KMS-11 (cell line): ENCODE measurements at regions not wholly inside any gene's neighbourhood (a gene's known extent, or its start where the extent isn't known, plus 50 kb on each side); places are given as distances from the start of the nearest gene placed in this dataset.

ENCODE experiments used
- H2AFZ ChIP-seq: fragments of 200-600 bp; sonication (generic); 2 replicates; pipeline ENCODE4 v1.6.1; 2016; ENCODE audit warnings: antibody characterized with exemption, mixed run types, low read depth
- H3K27ac ChIP-seq: fragments of 200-600 bp; sonication (generic); 2 replicates; pipeline ENCODE4 v1.6.1; 2016; ENCODE audit warnings: mild to moderate bottlenecking, mixed run types
- H3K27me3 ChIP-seq: fragments of 200-600 bp; sonication (generic); 2 replicates; pipeline ENCODE4 v1.6.1; 2017; ENCODE audit warnings: mild to moderate bottlenecking, low read depth, mixed run types, moderate library complexity; ENCODE audit not compliant: insufficient read depth
- H3K36me3 ChIP-seq: fragments of 200-600 bp; sonication (generic); 2 replicates; pipeline ENCODE4 v1.6.1; 2017; ENCODE audit warnings: mild to moderate bottlenecking, mixed run types; ENCODE audit not compliant: insufficient read depth
- H3K4me1 ChIP-seq: fragments of 200-600 bp; sonication (generic); 2 replicates; pipeline ENCODE4 v1.6.1; 2016; ENCODE audit warnings: mild to moderate bottlenecking, low read depth, mixed run types; ENCODE audit not compliant: poor library complexity, severe bottlenecking
- H3K4me2 ChIP-seq: fragments of 200-600 bp; sonication (generic); 2 replicates; pipeline ENCODE4 v1.7.0; 2016; ENCODE audit warnings: mild to moderate bottlenecking, mixed run types
- H3K4me3 ChIP-seq: fragments of 200-600 bp; sonication (generic); IDR thresholded peaks from 2 replicates; pipeline ENCODE4 v1.6.1; 2017; ENCODE audit warnings: low read depth, low read length, mixed read lengths; ENCODE audit not compliant: insufficient read depth
- H3K79me2 ChIP-seq: fragments of 200-600 bp; sonication (generic); 2 replicates; pipeline ENCODE4 v1.6.1; 2016; ENCODE audit warnings: low read depth, mixed run types; ENCODE audit not compliant: insufficient read depth
- H3K9ac ChIP-seq: fragments of 200-600 bp; sonication (generic); 2 replicates; pipeline ENCODE4 v1.6.1; 2016; ENCODE audit warnings: mild to moderate bottlenecking, mixed run types
- H4K20me1 ChIP-seq: fragments of 200-600 bp; sonication (generic); 2 replicates; pipeline ENCODE4 v1.6.1; 2016; ENCODE audit warnings: mild to moderate bottlenecking, mixed run types; ENCODE audit not compliant: insufficient read depth
- TF ChIP-seq, protein P1 (sequence below): fragments of 200-600 bp; sonication (generic); conservative IDR thresholded peaks from 2 replicates; pipeline ENCODE4 v1.6.1; 2017; ENCODE audit warnings: low read depth, mild to moderate bottlenecking, antibody characterized with exemption, low read length, moderate library complexity, mixed read lengths

DNA sequence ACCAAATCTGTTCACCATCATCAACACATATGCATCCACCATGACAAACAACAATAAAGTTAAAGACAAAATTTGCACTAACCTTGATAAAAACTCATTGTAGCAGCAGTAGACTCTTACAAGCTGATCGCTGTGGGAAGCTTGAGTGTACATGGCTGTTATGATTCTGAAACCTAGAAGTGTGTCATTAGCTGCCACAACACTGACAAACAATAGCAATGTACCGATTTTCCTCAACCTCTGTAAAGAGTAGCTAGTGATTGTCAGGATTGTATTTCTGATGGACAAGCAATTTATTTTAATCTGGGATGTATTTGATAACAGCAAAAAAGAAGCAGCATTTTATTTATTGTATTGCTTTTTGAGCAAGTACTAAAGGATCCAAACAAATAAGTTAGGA is 1357.7 kb downstream of the ROBO1 start:
- Histone ChIP-seq H3K4me2 (no peak overlapping the region), H3K27me3 (no peaks in the 10 kb centered on the region), H3K9ac (no peak overlapping the region), H4K20me1 (no peaks in the 10 kb centered on the region), H3K27ac (no peak overlapping the region), H3K4me3 (no peak overlapping the region), H3K79me2 (no peaks in the 10 kb centered on the region), H3K36me3 (no peaks in the 10 kb centered on the region), H2AFZ (no peak overlapping the region), H3K4me1 (no peaks in the 10 kb centered on the region)
- TF ChIP-seq, protein P1, sequence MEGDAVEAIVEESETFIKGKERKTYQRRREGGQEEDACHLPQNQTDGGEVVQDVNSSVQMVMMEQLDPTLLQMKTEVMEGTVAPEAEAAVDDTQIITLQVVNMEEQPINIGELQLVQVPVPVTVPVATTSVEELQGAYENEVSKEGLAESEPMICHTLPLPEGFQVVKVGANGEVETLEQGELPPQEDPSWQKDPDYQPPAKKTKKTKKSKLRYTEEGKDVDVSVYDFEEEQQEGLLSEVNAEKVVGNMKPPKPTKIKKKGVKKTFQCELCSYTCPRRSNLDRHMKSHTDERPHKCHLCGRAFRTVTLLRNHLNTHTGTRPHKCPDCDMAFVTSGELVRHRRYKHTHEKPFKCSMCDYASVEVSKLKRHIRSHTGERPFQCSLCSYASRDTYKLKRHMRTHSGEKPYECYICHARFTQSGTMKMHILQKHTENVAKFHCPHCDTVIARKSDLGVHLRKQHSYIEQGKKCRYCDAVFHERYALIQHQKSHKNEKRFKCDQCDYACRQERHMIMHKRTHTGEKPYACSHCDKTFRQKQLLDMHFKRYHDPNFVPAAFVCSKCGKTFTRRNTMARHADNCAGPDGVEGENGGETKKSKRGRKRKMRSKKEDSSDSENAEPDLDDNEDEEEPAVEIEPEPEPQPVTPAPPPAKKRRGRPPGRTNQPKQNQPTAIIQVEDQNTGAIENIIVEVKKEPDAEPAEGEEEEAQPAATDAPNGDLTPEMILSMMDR = no peak

DNA sequence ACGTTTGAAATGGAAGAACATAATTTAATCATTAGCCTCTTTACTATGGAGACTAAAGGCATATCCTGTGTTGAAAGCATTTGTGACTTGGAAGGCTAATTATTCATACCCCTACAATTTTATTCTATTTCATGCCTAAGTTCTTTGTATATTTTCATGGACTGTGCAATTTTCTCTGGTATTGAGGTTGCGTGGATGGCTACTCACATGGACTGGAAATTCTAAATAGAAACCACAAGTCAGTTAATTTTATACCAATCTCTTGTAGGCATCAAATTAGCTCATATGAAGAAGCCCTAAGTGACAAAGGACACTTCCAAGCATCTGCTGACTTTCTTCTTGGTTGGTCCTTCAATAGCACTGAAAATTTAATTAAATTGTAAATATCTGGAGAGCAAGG is 1353.5 kb downstream of the ROBO1 start:
- Histone ChIP-seq H3K79me2 (no peaks in the 10 kb centered on the region), H3K4me3 (no peak overlapping the region), H3K27me3 (no peaks in the 10 kb centered on the region), H4K20me1 (no peaks in the 10 kb centered on the region), H3K9ac (no peak overlapping the region), H3K4me2 (no peak overlapping the region), H3K36me3 (no peaks in the 10 kb centered on the region), H3K27ac (no peak overlapping the region), H2AFZ (no peak overlapping the region), H3K4me1 (no peaks in the 10 kb centered on the region)
- TF ChIP-seq, protein P1 = no peak

DNA sequence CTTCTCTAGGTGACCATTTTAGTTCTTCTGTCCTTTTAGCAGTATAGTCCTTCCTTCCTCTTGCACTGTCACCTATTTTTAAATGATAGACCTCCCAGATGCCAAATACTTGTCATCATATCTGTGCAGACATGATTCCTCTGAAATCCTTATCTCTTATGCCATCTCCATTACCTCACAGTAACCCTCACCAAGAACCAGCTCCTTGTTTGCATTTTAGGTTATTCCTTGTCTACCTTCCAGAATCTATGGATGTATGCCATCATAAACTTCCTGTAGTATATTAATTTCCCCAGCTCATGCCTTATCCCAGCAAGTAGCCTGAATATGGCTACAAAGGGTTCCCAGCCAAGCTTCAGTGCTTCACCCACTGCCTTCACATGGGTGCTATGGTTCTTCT is 1347.2 kb downstream of the ROBO1 start:
- Histone ChIP-seq H4K20me1 (no peaks in the 10 kb centered on the region), H3K4me2 (no peak overlapping the region), H3K27me3 (no peaks in the 10 kb centered on the region), H3K79me2 (no peaks in the 10 kb centered on the region), H2AFZ (no peak overlapping the region), H3K4me1 (no peaks in the 10 kb centered on the region), H3K27ac (no peak overlapping the region), H3K4me3 (no peak overlapping the region), H3K9ac (no peak overlapping the region), H3K36me3 (no peaks in the 10 kb centered on the region)
- TF ChIP-seq, protein P1 = no peak

DNA sequence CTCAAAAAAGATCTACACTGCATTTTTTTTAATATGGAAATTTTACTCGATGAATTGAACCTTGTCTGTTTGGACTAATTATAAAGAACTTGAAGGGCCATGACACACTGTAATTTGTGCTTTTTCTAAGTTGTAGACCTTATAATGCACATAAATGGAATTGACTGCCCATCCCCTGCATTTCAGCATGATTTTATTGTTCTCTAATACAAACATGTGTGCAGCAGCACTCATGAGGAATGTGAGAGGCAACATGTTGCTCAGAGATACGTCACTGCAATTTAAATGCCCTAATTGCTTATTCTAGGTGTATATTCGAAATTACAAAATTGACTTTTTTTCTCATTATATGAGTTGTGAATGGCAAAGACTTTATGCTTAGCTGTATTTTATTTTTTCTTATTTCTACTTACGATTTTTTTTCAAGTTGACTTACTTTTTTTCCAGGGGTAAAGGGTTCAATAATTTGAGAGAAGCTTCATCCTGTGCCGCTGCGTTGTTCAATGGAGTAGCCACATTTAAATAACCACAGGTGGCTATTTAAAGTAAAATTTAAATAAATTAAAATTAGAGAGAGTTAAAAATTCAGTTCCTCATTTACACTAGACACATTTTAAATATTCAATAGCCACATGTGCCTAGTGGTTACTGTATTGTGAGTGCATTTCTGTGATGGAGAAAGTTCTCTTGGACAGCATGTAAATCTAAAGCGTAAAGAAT is 1346.4 kb downstream of the ROBO1 start:
- Histone ChIP-seq H3K4me2 (no peak overlapping the region), H3K36me3 (no peaks in the 10 kb centered on the region), H4K20me1 (no peaks in the 10 kb centered on the region), H2AFZ (no peak overlapping the region), H3K4me1 (no peaks in the 10 kb centered on the region), H3K27ac (no peak overlapping the region), H3K79me2 (no peaks in the 10 kb centered on the region), H3K27me3 (no peaks in the 10 kb centered on the region), H3K4me3 (no peak overlapping the region), H3K9ac (no peak overlapping the region)
- TF ChIP-seq, protein P1 = no peak
